Right lobe of liver (tissue), 4 donors: ENCODE measurements at regions not wholly inside any gene's neighbourhood (a gene's known extent, or its start where the extent isn't known, plus 50 kb on each side); places are given as distances from the start of the nearest gene placed in this dataset.

ENCODE experiments used
- CTCF ChIP-seq, 4 donors: fragments of 200-600 bp in 3 of 4; fragments of 450-650 bp in 1 of 4; IDR thresholded peaks; one replicate each; pipeline versions ENCODE4 v1.5.1 to v1.8.0; 2016 to 2022; ENCODE audit warnings: antibody characterized with exemption in 4 of 4, mild to moderate bottlenecking in 2 of 4
- POLR2A ChIP-seq: fragments of 450-650 bp; IDR thresholded peaks from one replicate; pipeline ENCODE4 v1.6.1; 2017; ENCODE audit warnings: antibody characterized with exemption, mild to moderate bottlenecking
- donor health status: DM: no; HTN: no; CAD: no.
- donor health status: DM: no; HTN: no; CAD: no.
- donor health status: DM: no; HTN: yes; CAD: no.

- TF ChIP-seq POLR2A (no peak), CTCF (IDR thresholded peaks at IDR 0.05) (no peak)
Observed at GRCh38 chr6:44540881-44541280, 153.4 kb downstream of the CDC5L start.
